Liver (tissue), 8 donors: ENCODE measurements at regions not wholly inside any gene's neighbourhood (a gene's known extent, or its start where the extent isn't known, plus 50 kb on each side); places are given as distances from the start of the nearest gene placed in this dataset.

Source experiments
- DNase-seq: peaks from one replicate; pipeline ENCODE4 v3.0.0-alpha.2; 2017; ENCODE audit warnings: low spot score
- H3K27ac ChIP-seq, 2 donors: one replicate each; pipeline ENCODE4 v1.7.0; 2013; ENCODE audit warnings: inconsistent platforms in 2 of 2, low read length in 2 of 2, control low read depth in 1 of 2, low read depth in 1 of 2, mild to moderate bottlenecking in 1 of 2
- H3K27me3 ChIP-seq, 4 donors: one replicate each; pipeline versions ENCODE4 v1.6.1 to v1.7.0; 2013; ENCODE audit warnings: low read length in 3 of 4, inconsistent platforms in 1 of 4, mild to moderate bottlenecking in 1 of 4, moderate library complexity in 1 of 4; ENCODE audit not compliant: control insufficient read depth in 4 of 4, insufficient read depth in 4 of 4
- H3K36me3 ChIP-seq, 4 donors: one replicate each; pipeline versions ENCODE4 v1.6.1 to v1.7.0; 2013; ENCODE audit warnings: low read length in 3 of 4, mild to moderate bottlenecking in 3 of 4, low read depth in 1 of 4, moderate library complexity in 1 of 4; ENCODE audit not compliant: control insufficient read depth in 4 of 4, insufficient read depth in 3 of 4
- H3K4me1 ChIP-seq, 4 donors: one replicate each; pipeline versions ENCODE4 v1.6.1 to v1.7.0; 2013; ENCODE audit warnings: low read length in 3 of 4, mild to moderate bottlenecking in 3 of 4, moderate library complexity in 1 of 4; ENCODE audit not compliant: control insufficient read depth in 4 of 4, insufficient read depth in 4 of 4
- H3K4me3 ChIP-seq, 3 donors: one replicate each; pipeline versions ENCODE4 v1.6.1 to v1.7.0; 2013; ENCODE audit warnings: low read length in 3 of 3, control low read depth in 1 of 3, low read depth in 1 of 3, mild to moderate bottlenecking in 1 of 3
- H3K9ac ChIP-seq, 2 donors: one replicate each; pipeline ENCODE4 v1.7.0; 2013; ENCODE audit warnings: low read length in 2 of 2, mild to moderate bottlenecking in 2 of 2, moderate library complexity in 2 of 2, control low read depth in 1 of 2, low read depth in 1 of 2
- H3K9me3 ChIP-seq, 4 donors: one replicate each; pipeline versions ENCODE4 v1.6.1 to v1.7.0; 2013; ENCODE audit warnings: low read length in 3 of 4; ENCODE audit not compliant: control insufficient read depth in 4 of 4
- ATF3 ChIP-seq: IDR thresholded peaks from 2 replicates; pipeline ENCODE4 v1.6.1; 2016; ENCODE audit warnings: antibody characterized with exemption
- CTCF ChIP-seq: fragments of 150-350 bp; IDR thresholded peaks from 2 replicates; pipeline ENCODE4 v1.5.1; 2017; ENCODE audit warnings: improper control_type of control experiment, low read depth, low read length; ENCODE audit not compliant: missing input control
- EGR1 ChIP-seq, 2 donors: IDR thresholded peaks; 2 replicates each; pipeline ENCODE4 v1.6.1; 2016 to 2018; ENCODE audit warnings: antibody characterized with exemption in 2 of 2, low read depth in 2 of 2
- FOXA1 ChIP-seq: IDR thresholded peaks from 2 replicates; pipeline ENCODE4 v1.6.1; 2016; ENCODE audit warnings: antibody characterized with exemption
- FOXA2 ChIP-seq: IDR thresholded peaks from 2 replicates; pipeline ENCODE4 v1.6.1; 2016; ENCODE audit warnings: antibody characterized with exemption
- GABPA ChIP-seq, 2 donors: IDR thresholded peaks in 1 of 2; conservative IDR thresholded peaks in 1 of 2; 2 replicates each; pipeline ENCODE4 v1.6.1; 2016; ENCODE audit warnings: antibody characterized with exemption in 2 of 2, mild to moderate bottlenecking in 1 of 2, moderate library complexity in 1 of 2
- HNF4G ChIP-seq: IDR thresholded peaks from 2 replicates; pipeline ENCODE4 v1.6.1; 2016; ENCODE audit warnings: antibody characterized with exemption
- JUND ChIP-seq, 2 donors: IDR thresholded peaks; 2 replicates each; pipeline ENCODE4 v1.6.1; 2016; ENCODE audit warnings: antibody characterized with exemption in 2 of 2
- MAX ChIP-seq: IDR thresholded peaks from 2 replicates; pipeline ENCODE4 v1.6.1; 2016; ENCODE audit warnings: antibody characterized with exemption
- NR2F2 ChIP-seq: IDR thresholded peaks from 2 replicates; pipeline ENCODE4 v1.6.1; 2016; ENCODE audit warnings: antibody characterized with exemption
- RAD21 ChIP-seq, 2 donors: IDR thresholded peaks; 2 replicates each; pipeline ENCODE4 v1.6.1; 2016; ENCODE audit warnings: antibody characterized with exemption in 2 of 2, mild to moderate bottlenecking in 2 of 2
- REST ChIP-seq: IDR thresholded peaks from 2 replicates; pipeline ENCODE4 v1.6.1; 2016; ENCODE audit warnings: antibody characterized with exemption, mild to moderate bottlenecking
- RXRA ChIP-seq, 2 donors: IDR thresholded peaks; 2 replicates each; pipeline ENCODE4 v1.6.1; 2017 to 2018; ENCODE audit warnings: antibody characterized with exemption in 2 of 2, mild to moderate bottlenecking in 1 of 2
- SP1 ChIP-seq: IDR thresholded peaks from 2 replicates; pipeline ENCODE4 v1.6.1; 2018; ENCODE audit warnings: antibody characterized with exemption, mild to moderate bottlenecking
- TAF1 ChIP-seq: conservative IDR thresholded peaks from 2 replicates; pipeline ENCODE4 v1.6.1; 2016; ENCODE audit warnings: antibody characterized with exemption, mild to moderate bottlenecking
- YY1 ChIP-seq: IDR thresholded peaks from 2 replicates; pipeline ENCODE4 v1.6.1; 2016; ENCODE audit warnings: antibody characterized with exemption, mild to moderate bottlenecking
- WGBS: extraction: QIAGEN DNeasy Blood & Tissue Kit; methylation state at CpG from one replicate; pipeline ENCODE4 v1.1.7; 2013; 5-methylcytosine and 5-hydroxymethylcytosine counted together
- TF ChIP-seq, protein P1 (sequence below): IDR thresholded peaks from 2 replicates; pipeline ENCODE4 v1.6.1; 2016; ENCODE audit warnings: antibody characterized with exemption
- donor health status: healthy.
- donor health status: healthy.
- donor health status: healthy.
- donor health status: healthy.
- donor health status: healthy.

DNA sequence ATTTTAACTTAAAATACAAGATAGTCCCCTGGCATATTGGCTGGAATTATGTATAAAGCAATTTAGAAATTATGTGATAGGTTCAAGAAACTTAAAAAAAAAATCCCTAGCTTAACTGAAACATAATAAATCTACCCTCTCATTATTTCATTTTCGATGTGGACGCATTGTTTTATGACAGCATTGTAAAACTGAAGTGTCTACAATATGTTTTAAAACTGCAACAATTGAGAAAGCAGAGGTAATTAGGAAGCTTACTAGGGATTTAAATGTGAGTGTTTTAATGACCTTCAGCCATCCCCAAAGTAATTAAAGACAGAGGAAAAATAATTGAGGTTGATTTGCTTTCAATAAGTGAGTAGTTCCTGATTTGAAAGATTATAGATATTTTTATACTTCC, 776.0 kb downstream of the TBC1D32 start (continued):
- TF ChIP-seq GABPA (IDR thresholded peaks at IDR 0.05 in 1 of 2, conservative IDR thresholded peaks at IDR 0.05 in 1 of 2) (no peak), RXRA (IDR thresholded peaks at IDR 0.05) (no peak)
- TF ChIP-seq, protein P1, sequence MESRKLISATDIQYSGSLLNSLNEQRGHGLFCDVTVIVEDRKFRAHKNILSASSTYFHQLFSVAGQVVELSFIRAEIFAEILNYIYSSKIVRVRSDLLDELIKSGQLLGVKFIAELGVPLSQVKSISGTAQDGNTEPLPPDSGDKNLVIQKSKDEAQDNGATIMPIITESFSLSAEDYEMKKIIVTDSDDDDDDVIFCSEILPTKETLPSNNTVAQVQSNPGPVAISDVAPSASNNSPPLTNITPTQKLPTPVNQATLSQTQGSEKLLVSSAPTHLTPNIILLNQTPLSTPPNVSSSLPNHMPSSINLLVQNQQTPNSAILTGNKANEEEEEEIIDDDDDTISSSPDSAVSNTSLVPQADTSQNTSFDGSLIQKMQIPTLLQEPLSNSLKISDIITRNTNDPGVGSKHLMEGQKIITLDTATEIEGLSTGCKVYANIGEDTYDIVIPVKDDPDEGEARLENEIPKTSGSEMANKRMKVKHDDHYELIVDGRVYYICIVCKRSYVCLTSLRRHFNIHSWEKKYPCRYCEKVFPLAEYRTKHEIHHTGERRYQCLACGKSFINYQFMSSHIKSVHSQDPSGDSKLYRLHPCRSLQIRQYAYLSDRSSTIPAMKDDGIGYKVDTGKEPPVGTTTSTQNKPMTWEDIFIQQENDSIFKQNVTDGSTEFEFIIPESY = no peak

- H3K4me3 ChIP-seq = no peak overlapping the region
- no peaks in the 10 kb centered on the region for H3K4me1 ChIP-seq
- no peaks in the 10 kb centered on the region for H3K9me3 ChIP-seq
- no peak overlapping the region for H3K27ac ChIP-seq
- TF ChIP-seq HNF4G (no peak), CTCF (no peak), TAF1 (no peak), RAD21 (IDR thresholded peaks at IDR 0.05) (no peak), NR2F2 (no peak), EGR1 (IDR thresholded peaks at IDR 0.05; ENCODE audit: low read depth in 2 of 2) (no peak), RXRA (IDR thresholded peaks at IDR 0.05) (no peak), REST (no peak), ATF3 (no peak), MAX (no peak)
- H3K36me3 ChIP-seq = no peaks in the 10 kb centered on the region
- no peak for DNase-seq
- no peaks in the 10 kb centered on the region for H3K27me3 ChIP-seq
- WGBS = 51% methylated on average over 3 of the region's 3 CpGs
- H3K9ac ChIP-seq = no peak overlapping the region
Observed at GRCh38 chr6:120557554-120557953, 776.7 kb downstream of the TBC1D32 start.

DNA sequence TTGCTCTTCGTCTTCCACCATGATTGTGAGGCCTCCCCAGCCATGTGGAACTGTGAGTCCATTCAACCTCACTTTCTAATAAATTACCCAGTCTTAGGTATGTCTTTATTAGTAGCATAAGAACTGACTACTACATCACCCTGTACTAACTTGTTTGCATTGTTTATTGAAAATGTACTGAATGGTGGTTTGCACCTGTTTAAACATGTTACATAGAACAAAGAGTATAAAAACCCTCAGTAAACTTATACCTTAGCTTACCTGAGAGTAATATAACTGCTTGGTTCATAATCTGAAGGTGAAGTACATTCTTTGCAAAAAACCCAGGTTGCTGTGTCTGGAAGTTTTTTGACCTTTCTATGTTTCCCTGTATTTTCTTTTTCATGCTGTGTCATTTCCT, 777.8 kb downstream of the TBC1D32 start:
- no peak overlapping the region for H3K27ac ChIP-seq
- WGBS = 49% methylated on average over 1 of the region's 1 CpG
- no peaks in the 10 kb centered on the region for H3K4me1 ChIP-seq
- no peak overlapping the region for H3K9ac ChIP-seq
- H3K36me3 ChIP-seq = no peaks in the 10 kb centered on the region
- no peaks in the 10 kb centered on the region for H3K9me3 ChIP-seq
- H3K4me3 ChIP-seq = no peak overlapping the region
- no peaks in the 10 kb centered on the region for H3K27me3 ChIP-seq
- no peak for DNase-seq
- TF ChIP-seq HNF4G (no peak), MAX (no peak), GABPA (IDR thresholded peaks at IDR 0.05 in 1 of 2, conservative IDR thresholded peaks at IDR 0.05 in 1 of 2) (no peak), JUND (IDR thresholded peaks at IDR 0.05) (no peak), FOXA1 (no peak), EGR1 (IDR thresholded peaks at IDR 0.05; ENCODE audit: low read depth in 2 of 2) (no peak), SP1 (no peak), YY1 (no peak), CTCF (no peak), RXRA (IDR thresholded peaks at IDR 0.05) (no peak), FOXA2 (no peak), NR2F2 (no peak), RAD21 (IDR thresholded peaks at IDR 0.05) (no peak), ATF3 (no peak)
- TF ChIP-seq, protein P1 = no peak
